ENCODE measurements at regions not wholly inside any gene's neighbourhood (a gene's known extent, or its start where the extent isn't known, plus 50 kb on each side); places are given as distances from the start of the nearest gene placed in this dataset.

- H3F3A ChIP-seq (ENCODE audit: control insufficient read depth, insufficient read depth): no peaks in the 10 kb centered on the region
Measured at GRCh38 chr2:155600296-155600695, 732.2 kb downstream of the NR4A2 start.

GRCh38 chr2:155599834-155600233, 732.7 kb downstream of the NR4A2 start:
- Histone ChIP-seq H3K9me3 (ENCODE audit: control insufficient read depth, insufficient read depth, low read length) (0 out of 2 replicates have a peak, but pooled peaks cover 2% of the 10 kb centered on the region), H3K36me3 (ENCODE audit: control insufficient read depth, low read length) (no peaks in the 10 kb centered on the region), H3K27ac (ENCODE audit: low read depth, low read length) (no peak overlapping the region), H3K4me1 (ENCODE audit: control insufficient read depth, low read length) (no peaks in the 10 kb centered on the region), H3K9me2 (replicated peaks; ENCODE audit: control insufficient read depth, low read length) (no peaks in the 10 kb centered on the region), H4K20me1 (ENCODE audit: control insufficient read depth, insufficient read depth, low read depth, low read length) (no peaks in the 10 kb centered on the region), H3K4me2 (ENCODE audit: low read length) (no peak overlapping the region), H3K4me3 (ENCODE audit: low read length) (no peak overlapping the region), H3F3A (ENCODE audit: control insufficient read depth, insufficient read depth) (no peaks in the 10 kb centered on the region), H3K27me3 (ENCODE audit: control insufficient read depth, low read length) (no peaks in the 10 kb centered on the region), H3K79me2 (ENCODE audit: control insufficient read depth, low read length) (no peaks in the 10 kb centered on the region)
- TF ChIP-seq EZH2phosphoT487 (IDR thresholded peaks at IDR 0.05; ENCODE audit: borderline replicate concordance, low read length) (no peak), CTCF (IDR thresholded peaks at IDR 0.05; ENCODE audit: low read depth, low read length, poor library complexity, severe bottlenecking) (no peak)

More at GRCh38 chr2:155600296-155600695, 732.2 kb downstream of the NR4A2 start:
- no peaks in the 10 kb centered on the region for H3K27me3 ChIP-seq (ENCODE audit: control insufficient read depth, low read length)
- no peaks in the 10 kb centered on the region for H4K20me1 ChIP-seq (ENCODE audit: control insufficient read depth, insufficient read depth, low read depth, low read length)
- H3K4me3 ChIP-seq (ENCODE audit: low read length): no peak overlapping the region
- H3K4me1 ChIP-seq (ENCODE audit: control insufficient read depth, low read length): no peaks in the 10 kb centered on the region
- H3K27ac ChIP-seq (ENCODE audit: low read depth, low read length): no peak overlapping the region
- no peaks in the 10 kb centered on the region for H3K36me3 ChIP-seq (ENCODE audit: control insufficient read depth, low read length)
- H3K9me2 ChIP-seq (replicated peaks; ENCODE audit: control insufficient read depth, low read length): no peaks in the 10 kb centered on the region
- H3K79me2 ChIP-seq (ENCODE audit: control insufficient read depth, low read length): no peaks in the 10 kb centered on the region
- 0 out of 2 replicates have a peak, but pooled peaks cover 2% of the 10 kb centered on the region for H3K9me3 ChIP-seq (ENCODE audit: control insufficient read depth, insufficient read depth, low read length)
- no peak overlapping the region for H3K4me2 ChIP-seq (ENCODE audit: low read length)
- TF ChIP-seq CTCF (IDR thresholded peaks at IDR 0.05; ENCODE audit: low read depth, low read length, poor library complexity, severe bottlenecking): no peak
- TF ChIP-seq EZH2phosphoT487 (IDR thresholded peaks at IDR 0.05; ENCODE audit: borderline replicate concordance, low read length): no peak

- no peaks in the 10 kb centered on the region for H3F3A ChIP-seq (ENCODE audit: control insufficient read depth, insufficient read depth)
- H3K4me1 ChIP-seq (ENCODE audit: control insufficient read depth, low read length): no peaks in the 10 kb centered on the region
- peaks cover 3% of the 10 kb centered on the region; the same call in 1 of the 2 replicates for H3K9me3 ChIP-seq (ENCODE audit: control insufficient read depth, insufficient read depth, low read length)
- no peaks in the 10 kb centered on the region for H3K79me2 ChIP-seq (ENCODE audit: control insufficient read depth, low read length)
- no peak overlapping the region for H3K27ac ChIP-seq (ENCODE audit: low read depth, low read length)
- H3K4me2 ChIP-seq (ENCODE audit: low read length): no peak overlapping the region
- H3K9me2 ChIP-seq (replicated peaks; ENCODE audit: control insufficient read depth, low read length): no peaks in the 10 kb centered on the region
- H3K4me3 ChIP-seq (ENCODE audit: low read length): no peak overlapping the region
- H4K20me1 ChIP-seq (ENCODE audit: control insufficient read depth, insufficient read depth, low read depth, low read length): no peaks in the 10 kb centered on the region
- no peaks in the 10 kb centered on the region for H3K36me3 ChIP-seq (ENCODE audit: control insufficient read depth, low read length)
- TF ChIP-seq CTCF (IDR thresholded peaks at IDR 0.05; ENCODE audit: low read depth, low read length, poor library complexity, severe bottlenecking): no peak
- TF ChIP-seq EZH2phosphoT487 (IDR thresholded peaks at IDR 0.05; ENCODE audit: borderline replicate concordance, low read length): no peak
- no peaks in the 10 kb centered on the region for H3K27me3 ChIP-seq (ENCODE audit: control insufficient read depth, low read length)
Measured at GRCh38 chr2:155583674-155584195, 748.8 kb downstream of the NR4A2 start.

All from DOHH2 (cell line).